Neuronal stem cell (in vitro differentiated cells): ENCODE measurements at regions not wholly inside any gene's neighbourhood (a gene's known extent, or its start where the extent isn't known, plus 50 kb on each side); places are given as distances from the start of the nearest gene placed in this dataset.

ENCODE experiments used
- DNase-seq: peaks from one replicate; pipeline ENCODE4 v3.0.0-alpha.2; 2013; ENCODE audit warnings: low spot score
- H2AFZ ChIP-seq: one replicate; pipeline ENCODE4 v1.6.1; 2013; ENCODE audit warnings: mild to moderate bottlenecking, low read length, inconsistent platforms
- H2AK5ac ChIP-seq: 2 replicates; pipeline ENCODE4 v1.6.1; 2013; ENCODE audit warnings: low read depth, mild to moderate bottlenecking, inconsistent platforms, low read length, moderate library complexity, mixed read lengths
- H2BK120ac ChIP-seq: 2 replicates; pipeline ENCODE4 v1.6.1; 2013; ENCODE audit warnings: low read depth, mild to moderate bottlenecking, inconsistent platforms, low read length, moderate library complexity, mixed read lengths
- H2BK12ac ChIP-seq: one replicate; pipeline ENCODE4 v1.6.1; 2013; ENCODE audit warnings: low read length, inconsistent platforms
- H2BK15ac ChIP-seq: 2 replicates; pipeline ENCODE4 v1.6.1; 2013; ENCODE audit warnings: mild to moderate bottlenecking, low read length, inconsistent platforms, mixed read lengths
- H2BK5ac ChIP-seq: one replicate; pipeline ENCODE4 v1.6.1; 2013; ENCODE audit warnings: inconsistent platforms, mild to moderate bottlenecking, low read length, moderate library complexity
- H3K14ac ChIP-seq: one replicate; pipeline ENCODE4 v1.6.1; 2013; ENCODE audit warnings: low read length, inconsistent platforms
- H3K18ac ChIP-seq: 2 replicates; pipeline ENCODE4 v1.6.1; 2013; ENCODE audit warnings: low read length, inconsistent platforms
- H3K23ac ChIP-seq: 2 replicates; pipeline ENCODE4 v1.6.1; 2013; ENCODE audit warnings: low read depth, mild to moderate bottlenecking, mixed read lengths, low read length, inconsistent platforms; ENCODE audit not compliant: poor library complexity
- H3K27ac ChIP-seq: replicated peaks from 3 replicates; pipeline ENCODE4 v1.5.1; 2013; ENCODE audit warnings: low read length, inconsistent platforms
- H3K27me3 ChIP-seq, 3 experiments: 2 replicates each; pipeline ENCODE4 v1.6.1; 2013; ENCODE audit warnings: low read length in 3 of 3, mild to moderate bottlenecking in 2 of 3, inconsistent platforms in 1 of 3, low read depth in 1 of 3, mixed read lengths in 1 of 3, moderate library complexity in 1 of 3; ENCODE audit not compliant: control insufficient read depth in 3 of 3, insufficient read depth in 3 of 3
- H3K36me3 ChIP-seq, 2 donors: replicated peaks in 1 of 2; 2 replicates each; pipeline ENCODE4 v1.6.1; 2013; ENCODE audit warnings: low read length in 2 of 2; ENCODE audit not compliant: control insufficient read depth in 2 of 2, insufficient read depth in 2 of 2
- H3K4ac ChIP-seq: 2 replicates; pipeline ENCODE4 v1.6.1; 2013; ENCODE audit warnings: inconsistent platforms, mild to moderate bottlenecking, low read length, moderate library complexity
- H3K4me1 ChIP-seq, 2 donors: 1 replicate in 1 of 2; 2 replicates in 1 of 2; pipeline ENCODE4 v1.6.1; 2013; ENCODE audit warnings: low read length in 2 of 2, low read depth in 1 of 2; ENCODE audit not compliant: control insufficient read depth in 2 of 2, insufficient read depth in 1 of 2
- H3K4me2 ChIP-seq: one replicate; pipeline ENCODE4 v1.6.1; 2013; ENCODE audit warnings: mild to moderate bottlenecking, low read length, inconsistent platforms; ENCODE audit not compliant: insufficient read depth, poor library complexity, severe bottlenecking
- H3K4me3 ChIP-seq, 2 donors: 2 replicates each; pipeline ENCODE4 v1.5.1; 2013; ENCODE audit warnings: low read length in 2 of 2, mild to moderate bottlenecking in 2 of 2, inconsistent platforms in 1 of 2, moderate library complexity in 1 of 2
- H3K79me1 ChIP-seq: one replicate; pipeline ENCODE4 v1.6.1; 2013; ENCODE audit warnings: low read depth, mild to moderate bottlenecking, inconsistent platforms, low read length, moderate library complexity
- H3K9ac ChIP-seq: one replicate; pipeline ENCODE4 v1.6.1; 2013; ENCODE audit warnings: mild to moderate bottlenecking, low read depth, low read length, inconsistent platforms; ENCODE audit not compliant: poor library complexity
- H3K9me3 ChIP-seq, 2 donors: replicated peaks in 1 of 2; 2 replicates each; pipeline versions ENCODE3 to v1.6.1; 2013; ENCODE audit warnings: low read length in 2 of 2, mild to moderate bottlenecking in 2 of 2, inconsistent platforms in 1 of 2, low read depth in 1 of 2, mixed read lengths in 1 of 2, moderate library complexity in 1 of 2; ENCODE audit not compliant: control insufficient read depth in 2 of 2, insufficient read depth in 1 of 2
- H4K8ac ChIP-seq: one replicate; pipeline ENCODE4 v1.6.1; 2013; ENCODE audit warnings: low read depth, mild to moderate bottlenecking, inconsistent platforms, low read length, moderate library complexity
- H4K91ac ChIP-seq: one replicate; pipeline ENCODE4 v1.6.1; 2013; ENCODE audit warnings: low read length, low read depth, mild to moderate bottlenecking, inconsistent platforms; ENCODE audit not compliant: poor library complexity
- WGBS, 2 donors: extraction: QIAGEN DNeasy Blood & Tissue Kit; methylation state at CpG; one replicate each; pipeline ENCODE4 v1.1.7; 2013; ENCODE audit warnings: missing lambda C conversion rate in 2 of 2, mixed read lengths in 1 of 2; ENCODE audit not compliant: insufficient read length in 2 of 2, insufficient replicate concordance in 1 of 2; ENCODE audit errors: extremely low coverage in 2 of 2; 5-methylcytosine and 5-hydroxymethylcytosine counted together

- Histone ChIP-seq H4K8ac (no peak overlapping the region), H2BK12ac (no peak overlapping the region), H3K4me3 (no peak overlapping the region), H2AFZ (no peak overlapping the region), H2BK15ac (no peak overlapping the region), H2AK5ac (no peak overlapping the region), H3K14ac (no peak overlapping the region), H3K79me1 (no peaks in the 10 kb centered on the region), H2BK120ac (no peak overlapping the region), H3K9me3 (peaks cover 0 to 2% of the 10 kb centered on the region in 2 donors), H3K9ac (no peak overlapping the region), H4K91ac (no peak overlapping the region), H3K23ac (no peak overlapping the region), H3K36me3 (no peaks in the 10 kb centered on the region), H3K27me3 (peaks cover 0 to 2% (median 0%) of the 10 kb centered on the region in 3 experiments), H3K27ac (no peak overlapping the region), H3K4me2 (no peak overlapping the region), H3K4ac (no peak overlapping the region), H3K4me1 (peaks cover 0 to under 1% of the 10 kb centered on the region in 2 donors), H3K18ac (no peak overlapping the region), H2BK5ac (no peak overlapping the region)
- no CpG with 5 or more reads among the region's 12 CpGs for WGBS, 2 donors
- DNase-seq, result no peak
Measured at GRCh38 chr5:4101189-4101588, 505.6 kb downstream of the IRX1 start.

- H4K91ac ChIP-seq, result no peak overlapping the region
- no peak overlapping the region for H2AK5ac ChIP-seq
- H3K79me1 ChIP-seq, result no peaks in the 10 kb centered on the region
- H3K23ac ChIP-seq, result no peak overlapping the region
- H2BK12ac ChIP-seq, result no peak overlapping the region
- H4K8ac ChIP-seq, result no peak overlapping the region
- no peak overlapping the region for H2BK15ac ChIP-seq
- peak overlapping the region; percentile 23 for H3K18ac ChIP-seq
- no peak overlapping the region for H3K4ac ChIP-seq
- DNase-seq, result no peak
- H3K27me3 ChIP-seq, result peaks cover 0 to 2% (median 0%) of the 10 kb centered on the region in 3 experiments
- peaks cover 0 to 5% of the 10 kb centered on the region in 2 donors for H3K4me1 ChIP-seq
- no peak overlapping the region for H3K27ac ChIP-seq
- no peak overlapping the region for H2BK120ac ChIP-seq
- no peak overlapping the region for H3K4me2 ChIP-seq
- WGBS, 2 donors, result no CpG with 5 or more reads among the region's 4 CpGs
- H3K4me3 ChIP-seq, result no peak overlapping the region
- H3K9me3 ChIP-seq, result peaks cover 0 to 2% of the 10 kb centered on the region in 2 donors
- H3K14ac ChIP-seq, result no peak overlapping the region
- H2AFZ ChIP-seq, result no peak overlapping the region
- H3K9ac ChIP-seq, result no peak overlapping the region
- H2BK5ac ChIP-seq, result no peak overlapping the region
- H3K36me3 ChIP-seq, result no peaks in the 10 kb centered on the region
Measured at GRCh38 chr5:4104831-4105597, 509.4 kb downstream of the IRX1 start.

GRCh38 chr5:4108690-4109089 lies 513.1 kb downstream of the IRX1 start:
- no peak overlapping the region for H3K23ac ChIP-seq

GRCh38 chr5:4113426-4113825 lies 517.8 kb downstream of the IRX1 start:
- no peak overlapping the region for H2BK15ac ChIP-seq
- H3K18ac ChIP-seq, result no peak overlapping the region
- H3K4me3 ChIP-seq, result no peak overlapping the region
- no CpG with 5 or more reads among the region's 8 CpGs for whole genome bisulfite sequencing, 2 donors
- H2BK5ac ChIP-seq, result no peak overlapping the region
- no peak overlapping the region for H4K8ac ChIP-seq
- no peak overlapping the region for H2BK12ac ChIP-seq
- H3K9me3 ChIP-seq, result no peaks in the 10 kb centered on the region
- H3K23ac ChIP-seq, result no peak overlapping the region
- H3K36me3 ChIP-seq, result no peaks in the 10 kb centered on the region
- no peak overlapping the region for H2BK120ac ChIP-seq
- H3K79me1 ChIP-seq, result no peaks in the 10 kb centered on the region
- H3K4me1 ChIP-seq, result peaks cover 0 to 3% of the 10 kb centered on the region in 2 donors
- no peak overlapping the region for H2AK5ac ChIP-seq
- no peak overlapping the region for H3K27ac ChIP-seq
- no peak overlapping the region for H2AFZ ChIP-seq
- no peak overlapping the region for H3K4me2 ChIP-seq
- no peak overlapping the region for H3K14ac ChIP-seq
- no peaks in the 10 kb centered on the region for H3K27me3 ChIP-seq
- H3K4ac ChIP-seq, result no peak overlapping the region
- peak overlapping the region; percentile 50 for H3K9ac ChIP-seq
- DNase-seq, result no peak
- H4K91ac ChIP-seq, result no peak overlapping the region

More at GRCh38 chr5:4108690-4109089, 513.1 kb downstream of the IRX1 start:
- Histone ChIP-seq H3K27ac (no peak overlapping the region), H2AK5ac (no peak overlapping the region), H2AFZ (no peak overlapping the region), H3K27me3 (no peaks in the 10 kb centered on the region), H3K4me2 (no peak overlapping the region), H2BK120ac (no peak overlapping the region), H3K9ac (no peak overlapping the region), H3K36me3 (no peaks in the 10 kb centered on the region), H2BK12ac (no peak overlapping the region), H3K14ac (no peak overlapping the region), H3K79me1 (no peaks in the 10 kb centered on the region), H2BK15ac (no peak overlapping the region), H3K9me3 (no peaks in the 10 kb centered on the region), H3K4ac (no peak overlapping the region), H2BK5ac (no peak overlapping the region), H3K4me3 (no peak overlapping the region), H4K91ac (no peak overlapping the region), H4K8ac (no peak overlapping the region), H3K18ac (peak overlapping the region; percentile 29), H3K4me1 (peaks cover 0 to 5% of the 10 kb centered on the region in 2 donors)
- no CpG with 5 or more reads among the region's 1 CpG for WGBS, 2 donors
- DNase-seq, result no peak
